Large intestine (tissue), 3 donors: ENCODE measurements at regions not wholly inside any gene's neighbourhood (a gene's known extent, or its start where the extent isn't known, plus 50 kb on each side); places are given as distances from the start of the nearest gene placed in this dataset.
"Not testable (repeated sequence)": the region's sequence is repeated elsewhere in the genome, so short reads cannot be mapped to it uniquely, and the experiment has no call there.

Experiments used
- DNase-seq, 2 donors: peaks; one replicate each; pipeline versions ENCODE4 v3.0.0 to v3.0.0-alpha.2; 2013
- H3K27ac ChIP-seq: one replicate; pipeline ENCODE4 v1.5.1; 2013; ENCODE audit warnings: low read length
- H3K27me3 ChIP-seq: 2 replicates; pipeline ENCODE4 v1.6.1; 2013; ENCODE audit warnings: low read length; ENCODE audit not compliant: control insufficient read depth, insufficient read depth
- H3K36me3 ChIP-seq: 2 replicates; pipeline ENCODE4 v1.6.1; 2013; ENCODE audit warnings: low read length; ENCODE audit not compliant: control insufficient read depth, insufficient read depth
- H3K4me1 ChIP-seq: one replicate; pipeline ENCODE4 v1.6.1; 2013; ENCODE audit warnings: low read length; ENCODE audit not compliant: control insufficient read depth, insufficient read depth
- H3K4me3 ChIP-seq: one replicate; pipeline ENCODE4 v1.5.1; 2013; ENCODE audit warnings: low read length
- H3K9me3 ChIP-seq: one replicate; pipeline ENCODE4 v1.6.1; 2013; ENCODE audit warnings: mild to moderate bottlenecking, low read depth, low read length, moderate library complexity; ENCODE audit not compliant: control insufficient read depth
- WGBS: methylation state at CpG from one replicate; pipeline ENCODE4 v1.1.5; 2013; ENCODE audit warnings: low lambda C conversion rate; ENCODE audit not compliant: insufficient coverage; 5-methylcytosine and 5-hydroxymethylcytosine counted together

- Histone ChIP-seq H3K27ac (no peak overlapping the region), H3K9me3 (no peaks in the 10 kb centered on the region), H3K27me3 (no peaks in the 10 kb centered on the region), H3K4me3 (no peak overlapping the region), H3K4me1 (no peaks in the 10 kb centered on the region), H3K36me3 (no peaks in the 10 kb centered on the region)
- WGBS, result no CpG with 5 or more reads among the region's 2 CpGs
- no peak for DNase-seq
Observed at GRCh38 chrX:78603908-78604307, 55.2 kb downstream of the RTL3 start.

GRCh38 chrX:78595901-78596502 lies 63.1 kb downstream of the RTL3 start:
- no peaks in the 10 kb centered on the region for H3K9me3 ChIP-seq
- no peaks in the 10 kb centered on the region for H3K27me3 ChIP-seq
- no peak overlapping the region for H3K27ac ChIP-seq
- H3K4me3 ChIP-seq, result no peak overlapping the region
- H3K4me1 ChIP-seq, result no peaks in the 10 kb centered on the region
- DNase-seq, result no peak
- no CpG with 5 or more reads among the region's 3 CpGs for WGBS
- no peaks in the 10 kb centered on the region for H3K36me3 ChIP-seq

GRCh38 chrX:78593701-78594100 lies 65.4 kb downstream of the RTL3 start:
- Histone ChIP-seq H3K36me3 (no peaks in the 10 kb centered on the region), H3K4me1 (no peaks in the 10 kb centered on the region), H3K27ac (no peak overlapping the region), H3K9me3 (no peaks in the 10 kb centered on the region), H3K27me3 (no peaks in the 10 kb centered on the region), H3K4me3 (no peak overlapping the region)
- WGBS, result no CpG with 5 or more reads among the region's 1 CpG
- DNase-seq, result no peak

GRCh38 chrX:78592030-78592429 lies 67.1 kb downstream of the RTL3 start:
- no peaks in the 10 kb centered on the region for H3K27me3 ChIP-seq
- no peak overlapping the region for H3K4me3 ChIP-seq
- H3K4me1 ChIP-seq, result no peaks in the 10 kb centered on the region
- no peaks in the 10 kb centered on the region for H3K36me3 ChIP-seq
- H3K9me3 ChIP-seq, result no peaks in the 10 kb centered on the region
- WGBS, result no CpG with 5 or more reads among the region's 2 CpGs
- no peak overlapping the region for H3K27ac ChIP-seq
- DNase-seq, result no peak

DNA sequence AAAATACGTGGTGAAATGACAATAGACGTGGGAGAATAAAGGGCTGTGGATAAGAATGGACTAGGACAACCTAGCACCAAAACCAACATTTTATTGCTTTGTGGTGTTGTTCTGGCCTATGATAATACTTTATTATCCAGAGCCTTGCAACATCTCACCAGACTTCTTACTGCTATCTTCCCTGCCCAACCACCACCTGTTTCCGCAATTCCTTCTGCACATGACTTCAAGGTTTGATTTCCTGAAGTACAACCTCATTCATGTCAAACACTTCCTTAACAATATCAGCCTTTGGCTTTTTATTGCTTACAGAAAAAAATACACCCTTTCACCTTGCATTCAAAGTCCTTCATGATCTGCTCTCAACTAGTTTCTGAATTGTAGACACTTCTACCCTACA lies 84.8 kb downstream of the RTL3 start:
- H3K9me3 ChIP-seq, result no peaks in the 10 kb centered on the region
- no peak for DNase-seq
- H3K27me3 ChIP-seq, result no peaks in the 10 kb centered on the region
- no peak overlapping the region for H3K27ac ChIP-seq
- no peaks in the 10 kb centered on the region for H3K36me3 ChIP-seq
- no peak overlapping the region for H3K4me3 ChIP-seq
- H3K4me1 ChIP-seq, result no peaks in the 10 kb centered on the region
- no CpG with 5 or more reads among the region's 3 CpGs for WGBS

- H3K27me3 ChIP-seq, result no peaks in the 10 kb centered on the region
- no peaks in the 10 kb centered on the region for H3K36me3 ChIP-seq
- no peak overlapping the region for H3K27ac ChIP-seq
- DNase-seq, result no peak
- no peaks in the 10 kb centered on the region for H3K4me1 ChIP-seq
- H3K4me3 ChIP-seq, result no peak overlapping the region
- no CpG with 5 or more reads among the region's 2 CpGs for WGBS
- no peaks in the 10 kb centered on the region for H3K9me3 ChIP-seq
Observed at GRCh38 chrX:78573630-78574029, 85.5 kb downstream of the RTL3 start.

DNA sequence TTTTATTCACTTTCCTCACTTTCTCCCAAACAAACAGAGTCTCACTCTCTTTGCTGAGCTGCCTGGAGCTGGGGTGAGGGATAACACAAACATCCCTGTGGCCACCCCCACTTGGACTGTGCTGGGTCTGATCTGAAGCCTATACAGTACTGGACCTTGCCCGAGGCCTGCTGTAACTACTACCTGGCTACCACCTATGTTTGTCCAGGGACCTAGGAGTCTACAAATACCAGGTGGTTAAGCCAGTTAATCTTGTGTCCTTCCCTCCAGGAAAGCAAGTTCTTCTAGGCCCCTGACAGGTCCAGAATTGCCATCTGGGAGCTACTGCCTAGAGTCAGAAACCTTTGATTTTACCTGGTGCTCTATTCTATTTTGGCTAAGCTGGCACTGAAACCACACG lies 87.3 kb downstream of the RTL3 start:
- H3K27ac ChIP-seq, result no peak overlapping the region
- no peak for DNase-seq
- H3K4me1 ChIP-seq, result no peaks in the 10 kb centered on the region
- no peak overlapping the region for H3K4me3 ChIP-seq
- H3K36me3 ChIP-seq, result no peaks in the 10 kb centered on the region
- no CpG with 5 or more reads among the region's 2 CpGs for WGBS
- no peaks in the 10 kb centered on the region for H3K27me3 ChIP-seq
- no peaks in the 10 kb centered on the region for H3K9me3 ChIP-seq

GRCh38 chrX:78555401-78555980 lies 103.6 kb downstream of the RTL3 start:
- Histone ChIP-seq H3K4me3 (no peak overlapping the region), H3K36me3 (no peaks in the 10 kb centered on the region), H3K27me3 (no peaks in the 10 kb centered on the region), H3K4me1 (no peaks in the 10 kb centered on the region), H3K27ac (no peak overlapping the region), H3K9me3 (no peaks in the 10 kb centered on the region)
- no peak for DNase-seq
- no CpG with 5 or more reads among the region's 3 CpGs for WGBS

GRCh38 chrX:78552628-78553027 lies 106.5 kb downstream of the RTL3 start:
- not testable (repeated sequence) for H3K9me3 ChIP-seq, H3K4me3 ChIP-seq, H3K27ac ChIP-seq, H3K36me3 ChIP-seq, H3K4me1 ChIP-seq, H3K27me3 ChIP-seq, DNase-seq
- WGBS, result no CpG with 5 or more reads among the region's 1 CpG

GRCh38 chrX:78548012-78548411 lies 111.1 kb downstream of the RTL3 start:
- H3K9me3 ChIP-seq, result no peaks in the 10 kb centered on the region
- WGBS, result no CpG with 5 or more reads among the region's 2 CpGs

DNA sequence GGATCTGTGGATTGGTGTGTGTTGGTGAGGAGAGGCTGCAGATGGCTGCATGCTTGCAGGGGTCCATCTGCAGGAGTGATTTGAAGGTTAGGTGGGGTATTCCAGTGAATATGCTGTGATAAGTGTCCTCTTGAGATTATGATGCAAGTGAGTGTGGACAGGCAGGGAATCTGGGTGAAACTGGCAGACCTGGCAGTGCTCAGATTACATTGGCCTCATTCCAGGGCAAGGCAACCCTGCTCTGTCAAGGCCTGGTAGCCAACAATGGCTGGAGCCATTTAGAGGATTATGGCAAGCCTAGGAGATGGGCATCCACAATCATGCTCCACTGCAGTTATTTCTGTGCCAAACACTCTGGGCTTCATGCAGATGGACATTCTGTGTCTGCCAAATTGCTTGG lies 113.9 kb downstream of the RTL3 start:
- Histone ChIP-seq H3K4me3 (no peak overlapping the region), H3K4me1 (no peaks in the 10 kb centered on the region), H3K27me3 (no peaks in the 10 kb centered on the region), H3K27ac (no peak overlapping the region), H3K9me3 (no peaks in the 10 kb centered on the region), H3K36me3 (no peaks in the 10 kb centered on the region)
- no peak for DNase-seq

More at GRCh38 chrX:78548012-78548411, 111.1 kb downstream of the RTL3 start:
- DNase-seq, result no peak
- H3K4me1 ChIP-seq, result no peaks in the 10 kb centered on the region
- no peaks in the 10 kb centered on the region for H3K27me3 ChIP-seq
- H3K36me3 ChIP-seq, result no peaks in the 10 kb centered on the region
- no peak overlapping the region for H3K4me3 ChIP-seq
- no peak overlapping the region for H3K27ac ChIP-seq
